HCT116 (cell line): ENCODE measurements at regions not wholly inside any gene's neighbourhood (a gene's known extent, or its start where the extent isn't known, plus 50 kb on each side); places are given as distances from the start of the nearest gene placed in this dataset.

ENCODE experiments used
- ATAC-seq: fragments of 200-7000 bp; cut with Tn5 transposase; 2 replicates; pipeline ENCODE4 v1.9.1; 2020; ENCODE audit warnings: mild to moderate bottlenecking, moderate library complexity
- BruUV-seq: library from RNA; stranded (reverse); fragments of 400-500 nt; replicated peaks from 2 replicates; lab custom pipeline; 2021; lab: Mats Ljungman, UMichigan
- CTCF ChIA-PET: fragments of 300-600 bp; sonication (Branson Sonifier 250); formaldehyde crosslinking; loops from one replicate; lab custom pipeline; 2021; ENCODE audit warnings: antibody characterized with exemption; lab: Charles Lee
- POLR2A ChIA-PET: fragments of 300-600, 350-600 bp; sonication (Branson Sonifier 250); formaldehyde crosslinking; loops from one replicate; lab custom pipeline; 2021; ENCODE audit warnings: antibody characterized with exemption; lab: Charles Lee
- RAD21 ChIA-PET, 2 experiments: fragments of 300-600 bp; sonication (Branson Sonifier 250); formaldehyde crosslinking; loops; one replicate each; lab custom pipeline; 2023; ENCODE audit warnings: low total read pairs in 2 of 2; ENCODE audit not compliant: uncharacterized antibody in 2 of 2, unreplicated experiment in 2 of 2, low non-redundant PET in 1 of 2; lab: Charles Lee
- DNase-seq: peaks from one replicate; pipeline ENCODE4 v3.0.0-alpha.2; 2010; ENCODE audit warnings: low read depth, low spot score
- H2AFZ ChIP-seq: fragments of 200-600 bp; shearing (Covaris generic), sonication (generic); 2 replicates; pipeline ENCODE4 v1.6.1; 2017; ENCODE audit warnings: low read depth, mixed run types, mixed read lengths, antibody characterized with exemption, low read length; ENCODE audit not compliant: poor library complexity, severe bottlenecking
- H3K27ac ChIP-seq: 2 replicates; pipeline ENCODE4 v1.5.1; 2012; ENCODE audit warnings: low read depth, low read length
- H3K27me3 ChIP-seq: fragments of 200-600 bp; sonication (generic); 2 replicates; pipeline ENCODE4 v1.6.1; 2016; ENCODE audit warnings: mixed run types, low read length, mixed read lengths; ENCODE audit not compliant: insufficient read depth
- H3K36me3 ChIP-seq, 2 experiments: fragments of 200-500 bp in 1 of 2; fragments of 200-600 bp in 1 of 2; sonication (Bioruptor generic) in 1 of 2; sonication (generic) in 1 of 2; 2 replicates each; pipeline versions ENCODE4 v1.5.1 to v1.6.1; 2014 to 2016; ENCODE audit warnings: low read length in 2 of 2, inconsistent platforms in 1 of 2, mixed read lengths in 1 of 2, mixed run types in 1 of 2; ENCODE audit not compliant: insufficient read depth in 2 of 2, control insufficient read depth in 1 of 2
- H3K4me1 ChIP-seq, 2 experiments: fragments of 200-600 bp in 1 of 2; sonication (generic) in 1 of 2; 2 replicates each; pipeline versions ENCODE4 v1.5.1 to v1.6.1; 2012 to 2017; ENCODE audit warnings: low read length in 2 of 2, inconsistent platforms in 1 of 2, mild to moderate bottlenecking in 1 of 2, mixed read lengths in 1 of 2, mixed run types in 1 of 2, moderate library complexity in 1 of 2; ENCODE audit not compliant: insufficient read depth in 2 of 2, control insufficient read depth in 1 of 2
- H3K4me2 ChIP-seq: fragments of 200-600 bp; sonication (generic); 2 replicates; pipeline ENCODE4 v1.6.1; 2017; ENCODE audit warnings: mixed run types, low read length, mixed read lengths
- H3K4me3 ChIP-seq, 2 experiments: fragments of 200-600 bp in 1 of 2; sonication (generic) in 1 of 2; replicated peaks in 1 of 2; 2 replicates each; pipeline ENCODE4 v1.5.1; 2011 to 2016; ENCODE audit warnings: low read length in 2 of 2, control low read depth in 1 of 2, low read depth in 1 of 2, mild to moderate bottlenecking in 1 of 2, mixed read lengths in 1 of 2, mixed run types in 1 of 2
- H3K79me2 ChIP-seq: fragments of 200-600 bp; sonication (generic); 2 replicates; pipeline ENCODE4 v1.6.1; 2017; ENCODE audit warnings: mild to moderate bottlenecking, mixed run types, low read length, moderate library complexity, mixed read lengths; ENCODE audit not compliant: insufficient read depth
- H3K9ac ChIP-seq: fragments of 200-600 bp; sonication (generic); 2 replicates; pipeline ENCODE4 v1.6.1; 2016; ENCODE audit warnings: low read length, mixed read lengths
- H3K9me2 ChIP-seq: fragments of 200-600 bp; sonication (generic), shearing (Covaris generic); 2 replicates; pipeline ENCODE4 v1.6.1; 2017; ENCODE audit warnings: mixed run types, mild to moderate bottlenecking, moderate library complexity; ENCODE audit not compliant: insufficient read depth
- H3K9me3 ChIP-seq, 2 experiments: fragments of 200-500 bp in 1 of 2; fragments of 200-600 bp in 1 of 2; sonication (Bioruptor generic) in 1 of 2; sonication (generic) in 1 of 2; 2 replicates each; pipeline ENCODE4 v1.6.1; 2014 to 2017; ENCODE audit warnings: low read length in 2 of 2, mixed read lengths in 2 of 2, inconsistent platforms in 1 of 2, low read depth in 1 of 2, mild to moderate bottlenecking in 1 of 2, mixed run types in 1 of 2, moderate library complexity in 1 of 2; ENCODE audit not compliant: control insufficient read depth in 1 of 2, insufficient read depth in 1 of 2
- H4K20me1 ChIP-seq: fragments of 200-600 bp; sonication (generic), shearing (Covaris generic); 2 replicates; pipeline ENCODE4 v1.6.1; 2017; ENCODE audit warnings: mixed run types, mild to moderate bottlenecking, moderate library complexity; ENCODE audit not compliant: insufficient read depth
- ATF3 ChIP-seq: IDR thresholded peaks from 2 replicates; pipeline ENCODE4 v1.6.1; 2012
- CBX3 ChIP-seq: IDR thresholded peaks from 2 replicates; pipeline ENCODE4 v1.6.1; 2012; ENCODE audit warnings: low read depth
- EGR1 ChIP-seq: IDR thresholded peaks from 2 replicates; pipeline ENCODE4 v1.6.1; 2012; ENCODE audit warnings: low read depth
- ELF1 ChIP-seq: IDR thresholded peaks from 2 replicates; pipeline ENCODE4 v1.6.1; 2012; ENCODE audit warnings: low read depth, borderline replicate concordance
- EZH2phosphoT487 ChIP-seq: fragments of 200-600 bp; IDR thresholded peaks from 2 replicates; pipeline ENCODE4 v1.6.1; 2018; ENCODE audit warnings: antibody characterized with exemption, borderline replicate concordance
- POLR2A ChIP-seq: IDR thresholded peaks from 2 replicates; pipeline ENCODE4 v1.7.0; 2011; ENCODE audit warnings: borderline replicate concordance; ENCODE audit not compliant: insufficient read depth, insufficient read length; ENCODE audit errors: extremely low read depth
- TCF7L2 ChIP-seq: IDR thresholded peaks from 2 replicates; pipeline ENCODE4 v1.7.0; 2011; ENCODE audit warnings: borderline replicate concordance, inconsistent platforms; ENCODE audit not compliant: insufficient read depth, insufficient read length; ENCODE audit errors: extremely low read depth
- ZFX ChIP-seq: fragments of 450-650 bp; IDR thresholded peaks from 2 replicates; pipeline ENCODE4 v1.6.1; 2017
- intact Hi-C: fragments of 100-400 bp; cut with micrococcal nuclease; formaldehyde crosslinking; loops from 2 replicates; pipeline ENCODE4 v1.10.0; 2022

- no peaks in the 10 kb centered on the region for H4K20me1 ChIP-seq
- TF ChIP-seq TCF7L2, result no peak
- TF ChIP-seq CBX3, result no peak
- TF ChIP-seq ELF1, result no peak
- no peak for TF ChIP-seq EGR1
- TF ChIP-seq, all 23 proteins: peak for 0
- H3K79me2 ChIP-seq, result no peaks in the 10 kb centered on the region
- no peak for DNase-seq
- H3K27ac ChIP-seq, result no peak overlapping the region
- ATAC-seq, result no peak
- H2AFZ ChIP-seq, result no peak overlapping the region
- H3K9me2 ChIP-seq, result no peaks in the 10 kb centered on the region
- RAD21 ChIA-PET, result no interaction called here
- H3K9me3 ChIP-seq, result peaks cover 18 to 52% of the 10 kb centered on the region in 2 experiments; a peak in 2 of 4 replicates
- intact Hi-C loops, result no loop called here
- no peaks in the 10 kb centered on the region for H3K36me3 ChIP-seq
- POLR2A ChIA-PET, result no interaction called here
- H3K4me3 ChIP-seq, result no peak overlapping the region
- H3K27me3 ChIP-seq, result no peaks in the 10 kb centered on the region
- H3K4me2 ChIP-seq, result no peak overlapping the region
- H3K9ac ChIP-seq, result no peak overlapping the region
- CTCF ChIA-PET, result no interaction called here
- H3K4me1 ChIP-seq, result no peaks in the 10 kb centered on the region
- no TSS peak for BruUV-seq
Observed at GRCh38 chr20:60899320-60899719, 352.7 kb upstream of the CDH4 start.

GRCh38 chr20:60900618-60901017 is 351.4 kb upstream of the CDH4 start:
- peaks cover 14 to 51% of the 10 kb centered on the region in 2 experiments; a peak in 2 of 4 replicates for H3K9me3 ChIP-seq
- H3K79me2 ChIP-seq, result no peaks in the 10 kb centered on the region
- no peaks in the 10 kb centered on the region for H3K9me2 ChIP-seq
- no peak overlapping the region for H2AFZ ChIP-seq
- BruUV-seq, result no TSS peak
- ChIA-PET POLR2A (no interaction called here), CTCF (no interaction called here), RAD21 (no interaction called here)
- H3K4me1 ChIP-seq, result no peaks in the 10 kb centered on the region
- TF ChIP-seq ZFX (no peak), POLR2A (no peak), EZH2phosphoT487 (no peak), ATF3 (no peak), CBX3 (no peak)
- no peaks in the 10 kb centered on the region for H4K20me1 ChIP-seq
- intact Hi-C loops, result no loop called here
- no peak for ATAC-seq
- DNase-seq, result no peak
- H3K4me3 ChIP-seq, result no peak overlapping the region
- H3K4me2 ChIP-seq, result no peak overlapping the region
- H3K27ac ChIP-seq, result no peak overlapping the region
- H3K27me3 ChIP-seq, result no peaks in the 10 kb centered on the region
- H3K36me3 ChIP-seq, result no peaks in the 10 kb centered on the region
- no peak overlapping the region for H3K9ac ChIP-seq
